ENCODE measurements at regions not wholly inside any gene's neighbourhood (a gene's known extent, or its start where the extent isn't known, plus 50 kb on each side); places are given as distances from the start of the nearest gene placed in this dataset.

DNA sequence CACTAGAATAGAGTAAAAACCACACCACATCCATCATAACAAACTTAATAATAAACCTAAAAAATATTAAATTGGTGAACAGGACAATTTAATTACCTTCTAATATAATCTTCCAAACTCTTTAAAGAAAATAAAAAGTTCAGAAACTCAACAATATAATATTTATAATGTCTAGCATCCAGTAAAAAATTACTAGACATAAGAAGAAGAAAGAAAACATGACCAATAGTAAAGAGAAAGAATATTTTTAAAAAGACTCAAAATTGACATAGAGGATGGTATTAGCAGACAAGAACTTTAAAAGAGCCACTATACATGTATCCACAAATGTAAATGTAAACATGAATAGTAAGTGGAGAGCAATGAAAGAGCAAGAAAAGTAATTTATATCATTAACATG is 388.4 kb downstream of the TFEC start:
- H3K18ac ChIP-seq (ENCODE audit: extremely low read depth, low read length) = no peak overlapping the region
- H3K79me1 ChIP-seq (ENCODE audit: low read depth, low read length) = no peaks in the 10 kb centered on the region
- H2AFZ ChIP-seq (ENCODE audit: low read length) = no peak overlapping the region
- no peak overlapping the region for H2BK20ac ChIP-seq (ENCODE audit: low read length)
- peaks cover 3% of the 10 kb centered on the region; the same call in 1 of the 2 replicates for H3K23me2 ChIP-seq (ENCODE audit: low read depth, low read length)
- POLR2A ChIA-PET (ENCODE audit: partially characterized antibody) = no interaction called here
- H3K4ac ChIP-seq (replicated peaks; ENCODE audit: insufficient read length, low read depth, low read length) = no peak overlapping the region
- no peaks in the 10 kb centered on the region for H3K79me2 ChIP-seq (ENCODE audit: control insufficient read depth in 1 of 2, insufficient read depth in 2 of 2, low read length in 2 of 2)
- H3K4me3 ChIP-seq (ENCODE audit: extremely low read depth in 1 of 4, insufficient read depth in 2 of 4, low read depth in 3 of 4, low read length in 4 of 4) = no peak overlapping the region
- H3K23ac ChIP-seq (ENCODE audit: insufficient read length) = no peak overlapping the region
- H4K5ac ChIP-seq (ENCODE audit: insufficient read length, low read depth, low read length) = no peak overlapping the region
- no peak overlapping the region for H3K9ac ChIP-seq (replicated peaks in 1 of 4; ENCODE audit: extremely low read depth in 1 of 4, low read depth in 3 of 4, low read length in 3 of 4)
- H4K20me1 ChIP-seq (replicated peaks in 1 of 2; ENCODE audit: control insufficient read depth in 1 of 2, insufficient read depth in 2 of 2, low read length in 2 of 2) = no peaks in the 10 kb centered on the region
- H3K14ac ChIP-seq (ENCODE audit: insufficient read length) = no peak overlapping the region
- no peak overlapping the region for H2BK120ac ChIP-seq (replicated peaks; ENCODE audit: low read depth, low read length)
- no peak overlapping the region for H3K27ac ChIP-seq (ENCODE audit: low read depth, low read length)
- H3K56ac ChIP-seq (replicated peaks; ENCODE audit: insufficient read length, low read depth, low read length) = no peak overlapping the region
- no peak for TF ChIP-seq TAF1 (IDR thresholded peaks at IDR 0.05; ENCODE audit: low read depth, low read length)
- no peak for TF ChIP-seq ZNF274 (IDR thresholded peaks at IDR 0.05; ENCODE audit: borderline replicate concordance, extremely low read depth, low read length)
- no peak for TF ChIP-seq CBX8 (IDR thresholded peaks at IDR 0.05; ENCODE audit: borderline replicate concordance, low read depth, low read length)
- no peak for TF ChIP-seq RFX5 (IDR thresholded peaks at IDR 0.05; ENCODE audit: borderline replicate concordance, low read depth, low read length)
- no peak for TF ChIP-seq RBBP5 (IDR thresholded peaks at IDR 0.05; ENCODE audit: borderline replicate concordance, low read depth, low read length)
- no peak for TF ChIP-seq NANOG (IDR thresholded peaks at IDR 0.05; ENCODE audit: insufficient read depth, low read depth, low read length, poor library complexity, severe bottlenecking)
- TF ChIP-seq RXRA (IDR thresholded peaks at IDR 0.05; ENCODE audit: insufficient read depth, low read depth, low read length) = no peak
- H3K27me3 ChIP-seq (replicated peaks in 1 of 4; ENCODE audit: control insufficient read depth in 3 of 4, extremely low read depth in 1 of 4, insufficient read depth in 3 of 4, low read length in 3 of 4) = no peaks in the 10 kb centered on the region
- no peak overlapping the region for H2BK15ac ChIP-seq (ENCODE audit: low read length)
- no peak overlapping the region for H4K8ac ChIP-seq (ENCODE audit: extremely low read depth, insufficient read depth, low read length)
- H2AK5ac ChIP-seq (ENCODE audit: low read depth, low read length) = no peak overlapping the region
- CTCF ChIA-PET (ENCODE audit: partially characterized antibody) = no interaction called here
- H4K91ac ChIP-seq (replicated peaks; ENCODE audit: insufficient read length, low read length) = no peak overlapping the region
- H3K4me1 ChIP-seq (replicated peaks in 1 of 4; ENCODE audit: control insufficient read depth in 3 of 4, insufficient read depth in 4 of 4, low read length in 3 of 4) = no peaks in the 10 kb centered on the region
- no peak overlapping the region for H2BK12ac ChIP-seq (ENCODE audit: low read depth, low read length)
- peaks cover 0 to 9% of the 10 kb centered on the region in 2 experiments; a peak in 1 of 4 replicates for H3K9me3 ChIP-seq (ENCODE audit: insufficient read depth in 2 of 2, low read depth in 1 of 2, low read length in 1 of 2)
- FAIRE-seq (no peak), DNase-seq (ENCODE audit: low read depth in 1 of 2, low spot score in 2 of 2) (no peak)
- H3K36me3 ChIP-seq (ENCODE audit: control insufficient read depth in 2 of 4, insufficient read depth in 4 of 4, low read length in 3 of 4) = no peaks in the 10 kb centered on the region
- H2BK5ac ChIP-seq (ENCODE audit: low read depth, low read length) = no peak overlapping the region
- H3K4me2 ChIP-seq (ENCODE audit: insufficient read depth in 1 of 2, low read depth in 2 of 2, low read length in 2 of 2) = no peak overlapping the region
